BLaER1 treated with 17β-estradiol and CSF1 and Interleukin-3, amounts not matched to agents 10 nM and 100 nM (cell line): ENCODE measurements at regions not wholly inside any gene's neighbourhood (a gene's known extent, or its start where the extent isn't known, plus 50 kb on each side); places are given as distances from the start of the nearest gene placed in this dataset.

Experiments used
- H3K27ac ChIP-seq, 11 experiments: shearing (Covaris generic); formaldehyde crosslinking; 2 replicates each; pipeline ENCODE4 v1.8.1; 2022
- H3K27me3 ChIP-seq, 11 experiments: shearing (Covaris generic); formaldehyde crosslinking; 2 replicates each; pipeline ENCODE4 v1.8.1; 2022
- H3K36me3 ChIP-seq, 11 experiments: shearing (Covaris generic); formaldehyde crosslinking; 2 replicates each; pipeline ENCODE4 v1.8.1; 2022
- H3K4me1 ChIP-seq, 10 experiments: shearing (Covaris generic); formaldehyde crosslinking; 2 replicates each; pipeline ENCODE4 v1.8.1; 2022
- H3K4me2 ChIP-seq, 11 experiments: shearing (Covaris generic); formaldehyde crosslinking; 2 replicates each; pipeline ENCODE4 v1.8.1; 2022
- H3K4me3 ChIP-seq, 10 experiments: shearing (Covaris generic); formaldehyde crosslinking; 2 replicates each; pipeline ENCODE4 v1.8.1; 2022
- H3K9ac ChIP-seq, 11 experiments: shearing (Covaris generic); formaldehyde crosslinking; 2 replicates each; pipeline ENCODE4 v1.8.1; 2022
- H3K9me3 ChIP-seq, 11 experiments: shearing (Covaris generic); formaldehyde crosslinking; replicated peaks in 1 of 11; 2 replicates each; pipeline ENCODE4 v1.8.1; 2022
- H4K20me1 ChIP-seq, 11 experiments: shearing (Covaris generic); formaldehyde crosslinking; 2 replicates each; pipeline ENCODE4 v1.8.1; 2022
- Cebpa-rat ChIP-seq, 11 experiments: shearing (Covaris generic); IDR thresholded peaks; 2 replicates each; pipeline ENCODE4 v1.8.1; 2022

DNA sequence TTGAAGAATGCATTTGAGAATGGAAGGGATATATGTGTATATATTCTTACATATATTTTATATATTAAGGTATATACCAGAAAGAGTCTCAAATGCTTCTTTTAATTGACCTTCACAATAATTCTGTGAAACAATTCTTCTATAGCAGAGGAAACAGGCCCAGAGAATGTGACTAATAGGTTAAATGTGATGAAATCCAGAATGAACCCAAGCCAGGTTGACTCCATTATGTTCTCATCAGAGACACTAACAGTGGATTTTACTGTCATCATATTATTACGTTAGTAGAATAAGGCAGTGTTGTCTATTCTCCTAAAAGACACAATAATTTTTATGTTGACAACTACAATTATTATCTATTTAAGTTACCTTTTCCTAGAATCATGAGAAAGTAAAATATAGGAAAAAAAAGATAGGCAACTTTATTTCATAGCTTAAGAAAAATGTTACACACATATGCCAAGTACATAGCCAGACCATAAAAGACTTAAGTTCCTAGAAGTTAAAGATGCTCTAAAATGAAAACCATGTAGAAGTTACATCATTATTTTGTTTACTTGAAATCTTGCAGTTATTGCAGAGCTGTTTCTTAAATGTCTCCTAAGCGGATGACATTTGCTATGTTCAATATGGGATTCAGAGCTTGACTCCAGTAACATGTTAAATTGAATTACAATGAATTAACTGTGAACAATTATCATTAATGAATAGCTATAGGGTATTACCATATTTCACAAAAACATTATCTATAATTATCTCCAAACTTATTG lies 56.2 kb upstream of the ANKRD50 start:
- TF ChIP-seq Cebpa-rat (IDR thresholded peaks at IDR 0.05) = no peak
- Histone ChIP-seq H3K4me1 (no peaks in the 10 kb centered on the region), H3K4me2 (no peak overlapping the region), H3K36me3 (no peaks in the 10 kb centered on the region), H4K20me1 (no peaks in the 10 kb centered on the region), H3K9me3 (no peaks in the 10 kb centered on the region), H3K9ac (no peak overlapping the region), H3K27me3 (no peaks in the 10 kb centered on the region), H3K27ac (no peak overlapping the region), H3K4me3 (no peak overlapping the region)

GRCh38 chr4:124762956-124763355 lies 50.4 kb upstream of the ANKRD50 start:
- Histone ChIP-seq H3K27me3 (no peaks in the 10 kb centered on the region), H3K27ac (no peak overlapping the region), H3K4me2 (no peak overlapping the region; a peak in 1 of 22 replicates), H4K20me1 (no peaks in the 10 kb centered on the region), H3K36me3 (no peaks in the 10 kb centered on the region), H3K4me1 (no peaks in the 10 kb centered on the region), H3K9ac (no peak overlapping the region), H3K9me3 (no peaks in the 10 kb centered on the region), H3K4me3 (no peak overlapping the region)
- no peak for TF ChIP-seq Cebpa-rat (IDR thresholded peaks at IDR 0.05)
